Stimulated activated naive CD8-positive, alpha-beta T cell treated with anti-CD3 and anti-CD28 coated beads, Interleukin-15, Interleukin-2, amounts not matched to agents 100 U/mL and 50 U/mL, for 24 hours (primary cell): ENCODE measurements at regions not wholly inside any gene's neighbourhood (a gene's known extent, or its start where the extent isn't known, plus 50 kb on each side); places are given as distances from the start of the nearest gene placed in this dataset.
A peak's percentile ranks its signal among the peaks of the same experiment; 100 is the strongest.
"Not testable (repeated sequence)": the region's sequence is repeated elsewhere in the genome, so short reads cannot be mapped to it uniquely, and the experiment has no call there.

Experiments
- ATAC-seq: fragments of 150-1000 bp; cut with Tn5 transposase; one replicate; pipeline ENCODE4 v1.10.0; 2021
- DNase-seq: peaks from one replicate; pipeline ENCODE4 v3.0.0; 2021

GRCh38 chr4:100026066-100026465, 76.0 kb upstream of the H2AZ1 start:
- DNase-seq, result no peak
- no peak for ATAC-seq

GRCh38 chr4:100023800-100024199, 73.7 kb upstream of the H2AZ1 start:
- ATAC-seq (no peak), DNase-seq (no peak)

GRCh38 chr4:100022792-100023222, 72.7 kb upstream of the H2AZ1 start:
- no peak for ATAC-seq

DNA sequence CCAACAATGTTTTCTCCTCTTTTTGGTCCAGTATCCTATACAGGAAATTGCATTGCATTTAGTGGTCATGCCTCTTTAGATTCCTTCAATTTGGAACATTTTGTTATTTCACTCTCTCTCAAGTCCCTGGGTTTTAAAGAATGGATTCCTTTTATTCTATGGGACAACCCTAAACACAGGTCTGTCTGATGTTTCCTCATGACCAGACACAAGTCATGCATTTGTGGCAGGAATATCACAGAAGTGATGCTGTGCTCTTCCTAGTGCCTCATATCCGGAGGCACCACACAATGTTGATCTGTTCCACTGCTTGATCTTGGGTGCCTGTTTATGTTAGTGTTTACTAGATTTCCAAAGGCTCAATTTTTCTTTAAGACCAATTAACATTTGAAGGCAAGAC, 69.7 kb upstream of the H2AZ1 start:
- no peak for ATAC-seq
- no peak for DNase-seq

More at GRCh38 chr4:100022792-100023222, 72.7 kb upstream of the H2AZ1 start:
- DNase-seq, result no peak

DNA sequence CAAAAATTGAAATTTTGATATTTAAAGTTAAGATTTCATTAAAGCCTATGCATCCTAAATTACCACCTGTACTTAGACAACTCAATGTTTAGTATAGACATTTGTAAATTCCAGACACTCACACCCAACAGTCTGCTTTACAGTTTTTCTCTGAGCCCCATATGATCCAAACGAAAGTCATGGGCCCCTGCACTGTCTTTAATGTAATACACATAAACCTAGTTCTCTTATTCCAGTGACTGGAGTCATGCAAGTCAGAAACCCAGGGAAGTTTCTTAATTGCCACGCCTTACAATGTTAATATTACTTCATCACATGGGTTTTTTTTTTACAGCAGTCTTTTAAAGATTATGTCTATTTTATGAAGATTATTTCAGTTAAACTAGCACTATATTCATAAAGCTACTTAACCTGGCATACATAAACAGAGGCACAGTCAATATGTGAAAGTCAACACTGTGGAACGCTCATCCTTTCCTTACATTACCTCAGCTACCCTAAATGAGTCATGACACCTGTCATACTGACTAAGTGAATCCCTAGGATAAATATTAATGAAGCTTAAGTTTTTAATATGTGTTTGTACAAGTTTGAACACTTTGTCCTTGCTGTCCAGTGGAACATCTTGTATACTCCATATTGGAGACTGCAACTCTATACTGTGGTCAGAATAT, 67.7 kb upstream of the H2AZ1 start:
- ATAC-seq, result peak; percentile 84
- DNase-seq, result no peak

DNA sequence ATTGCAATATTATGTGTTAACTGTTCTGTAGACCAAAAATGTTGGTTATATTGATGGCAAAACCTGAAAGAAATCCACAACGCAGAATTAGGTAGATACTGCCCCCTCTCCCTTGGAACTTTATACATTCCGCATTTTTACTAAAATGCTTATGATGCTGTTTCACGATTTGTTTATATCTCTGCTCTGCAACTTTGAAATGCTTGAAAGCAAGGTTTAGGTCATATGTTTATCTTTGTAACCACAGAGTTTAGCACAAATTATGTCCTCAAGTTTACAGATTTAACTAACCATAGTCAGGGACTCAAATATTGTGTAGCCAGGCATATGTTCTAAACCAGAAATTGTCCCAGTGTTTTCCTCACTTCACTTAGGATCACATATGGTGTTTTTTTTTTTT, 66.1 kb upstream of the H2AZ1 start:
- no peak for ATAC-seq
- no peak for DNase-seq

GRCh38 chr4:100014616-100015015, 64.5 kb upstream of the H2AZ1 start:
- DNase-seq (no peak), ATAC-seq (no peak)

DNA sequence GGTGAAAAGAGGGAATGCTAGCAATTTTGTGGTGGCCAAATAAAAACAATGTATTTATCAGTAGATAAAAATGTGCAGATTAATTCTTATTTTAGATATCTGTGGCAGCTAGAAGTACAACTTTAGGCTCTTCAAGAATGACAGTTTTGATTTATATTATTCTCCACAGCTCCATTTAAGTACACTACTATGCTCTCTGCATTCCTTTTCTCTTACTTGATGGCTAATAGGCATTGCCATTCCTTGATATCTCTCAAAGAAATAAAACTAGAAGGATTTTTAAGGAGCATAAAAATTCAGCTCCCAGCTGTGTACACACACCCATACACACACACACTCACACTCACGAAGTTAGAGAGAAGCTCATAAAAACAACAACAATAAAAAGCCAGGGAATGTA, 59.4 kb upstream of the H2AZ1 start:
- no peak for DNase-seq
- no peak for ATAC-seq

- DNase-seq, result no peak
- ATAC-seq, result no peak
Measured at GRCh38 chr4:100008048-100008447, 58.0 kb upstream of the H2AZ1 start.

DNA sequence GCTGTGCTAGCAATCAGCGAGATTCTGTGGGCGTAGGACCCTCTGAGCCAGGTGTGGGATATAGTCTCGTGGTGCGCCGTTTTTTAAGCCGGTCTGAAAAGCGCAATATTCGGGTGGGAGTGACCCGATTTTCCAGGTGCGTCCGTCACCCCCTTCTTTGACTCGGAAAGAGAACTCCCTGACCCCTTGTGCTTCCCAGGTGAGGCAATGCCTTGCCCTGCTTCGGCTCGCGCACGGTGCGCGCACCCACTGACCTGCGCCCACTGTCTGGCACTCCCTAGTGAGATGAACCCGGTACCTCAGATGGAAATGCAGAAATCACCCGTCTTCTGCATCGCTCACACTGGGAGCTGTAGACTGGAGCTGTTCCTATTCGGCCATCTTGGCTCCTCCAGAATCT, 56.1 kb upstream of the H2AZ1 start:
- not testable (repeated sequence) for DNase-seq, ATAC-seq
